ENCODE measurements at regions not wholly inside any gene's neighbourhood (a gene's known extent, or its start where the extent isn't known, plus 50 kb on each side); places are given as distances from the start of the nearest gene placed in this dataset.

GRCh38 chr14:105884808-105885281 is 358.5 kb downstream of the TMEM121 start (continued):
- TF ChIP-seq POGK (CRISPR knock-in tag; conservative IDR thresholded peaks at IDR 0.05) = no peak
- TF ChIP-seq ZNF335 (CRISPR knock-in tag; IDR thresholded peaks at IDR 0.05) = no peak
- TF ChIP-seq EHMT2 (IDR thresholded peaks at IDR 0.05; ENCODE audit: borderline replicate concordance, low read depth, low read length) = no peak
- no peak for TF ChIP-seq NBN (conservative IDR thresholded peaks at IDR 0.05)

- H3K79me2 ChIP-seq (ENCODE audit: insufficient read depth, low read length) = no peaks in the 10 kb centered on the region
- intact Hi-C loops (cut with micrococcal nuclease; ENCODE audit: unreplicated experiment) (no loop called here), in situ Hi-C loops (cut with HindIII; ENCODE audit: extremely low pct_ligation_motif_present, low pct_unique_long_range_greater_than_20kb) (no loop called here)
- no peaks in the 10 kb centered on the region for H3K4me1 ChIP-seq (ENCODE audit: insufficient read depth, low read length)
- ATAC-seq (no peak), DNase-seq (ENCODE audit: low spot score) (no peak), FAIRE-seq (no peak)
- H3K27ac ChIP-seq (ENCODE audit: extremely low read length, insufficient read depth, low read length) = no peak overlapping the region
- no peaks in the 10 kb centered on the region for H3K36me3 ChIP-seq (replicated peaks in 1 of 2; ENCODE audit: control insufficient read depth in 1 of 2, insufficient read depth in 2 of 2, low read length in 2 of 2)
- CTCF ChIA-PET (ENCODE audit: low intra/inter-chr PET ratio, low total read pairs) = no interaction called here
- H3K4me2 ChIP-seq (ENCODE audit: low read depth, low read length) = no peak overlapping the region
- 0% methylated on average over 8 of the region's 23 CpGs for WGBS (ENCODE audit: low lambda C conversion rate)
- POLR2A ChIA-PET = no interaction called here
- no TSS peak for BruUV-seq (replicated peaks)
- H3K9ac ChIP-seq (ENCODE audit: insufficient read depth, low read depth, low read length) = no peak overlapping the region
- TF ChIP-seq HNF4A (CRISPR knock-in tag; IDR thresholded peaks at IDR 0.05) (no peak), MXD3 (CRISPR knock-in tag; IDR thresholded peaks at IDR 0.05) (no peak), ZNF318 (CRISPR knock-in tag; IDR thresholded peaks at IDR 0.05) (no peak), ZSCAN22 (CRISPR knock-in tag; IDR thresholded peaks at IDR 0.05) (no peak), FOXA3 (CRISPR knock-in tag; IDR thresholded peaks at IDR 0.05) (no peak), DBP (CRISPR knock-in tag; IDR thresholded peaks at IDR 0.05; ENCODE audit: not compliant biosample characterization) (no peak)
- H3K27me3 ChIP-seq (ENCODE audit: control insufficient read depth in 1 of 2, insufficient read depth in 2 of 2, low read length in 2 of 2) = peaks cover 3 to 9% of the 10 kb centered on the region in 2 experiments; a peak in 1 of 5 replicates
- no peak overlapping the region for H3K4me3 ChIP-seq (replicated peaks in 1 of 3; ENCODE audit: insufficient read depth in 1 of 3, low read depth in 2 of 3, low read length in 3 of 3)
- H2AFZ ChIP-seq (ENCODE audit: low read length) = no peak overlapping the region
- no peaks in the 10 kb centered on the region for H4K20me1 ChIP-seq (ENCODE audit: insufficient read depth, low read length)
- H3K9me3 ChIP-seq (ENCODE audit: low read length) = no peaks in the 10 kb centered on the region
Measured at GRCh38 chr14:105885561-105886320, 359.4 kb downstream of the TMEM121 start.

All from HepG2 (cell line).